Gastroesophageal sphincter (tissue), 3 donors: ENCODE measurements at regions not wholly inside any gene's neighbourhood (a gene's known extent, or its start where the extent isn't known, plus 50 kb on each side); places are given as distances from the start of the nearest gene placed in this dataset.

Experiments
- CTCF ChIP-seq, 4 experiments: fragments of 200-600 bp in 2 of 4; fragments of 450-650 bp in 2 of 4; sonication (generic) in 1 of 4; IDR thresholded peaks; one replicate each; pipeline ENCODE4 v1.5.1; 2017 to 2019; ENCODE audit warnings: antibody characterized with exemption in 4 of 4, mild to moderate bottlenecking in 2 of 4, moderate library complexity in 2 of 4
- POLR2AphosphoS5 ChIP-seq: sonication (generic); formaldehyde crosslinking; IDR thresholded peaks from one replicate; pipeline ENCODE4 v1.6.1; 2017; ENCODE audit warnings: antibody characterized with exemption

- no peak for TF ChIP-seq CTCF (IDR thresholded peaks at IDR 0.05)
- TF ChIP-seq POLR2AphosphoS5, result no peak
Observed at GRCh38 chr15:62280625-62281024, 115.5 kb upstream of the C2CD4B start.
